Activated naive CD8-positive, alpha-beta T cell treated with anti-CD3 and anti-CD28 coated beads for 36 hours (primary cell): ENCODE measurements at regions not wholly inside any gene's neighbourhood (a gene's known extent, or its start where the extent isn't known, plus 50 kb on each side); places are given as distances from the start of the nearest gene placed in this dataset.

ENCODE experiments used
- DNase-seq: peaks from one replicate; pipeline ENCODE4 v3.0.0; 2021
- H3K27ac Mint-ChIP-seq: one replicate; pipeline ENCODE4 v1.8.0; 2022; ENCODE audit warnings: mild to moderate bottlenecking, moderate library complexity, mixed read lengths
- H3K27me3 Mint-ChIP-seq: one replicate; pipeline ENCODE4 v1.8.0; 2022; ENCODE audit warnings: mild to moderate bottlenecking, mixed read lengths
- H3K36me3 Mint-ChIP-seq: one replicate; pipeline ENCODE4 v1.8.0; 2021; ENCODE audit warnings: mild to moderate bottlenecking, mixed read lengths
- H3K4me1 Mint-ChIP-seq: one replicate; pipeline ENCODE4 v1.8.0; 2021; ENCODE audit warnings: mixed read lengths
- H3K4me3 Mint-ChIP-seq: one replicate; pipeline ENCODE4 v1.8.0; 2022; ENCODE audit warnings: mild to moderate bottlenecking, moderate library complexity, mixed read lengths
- H3K9me3 Mint-ChIP-seq: one replicate; pipeline ENCODE4 v1.8.0; 2022; ENCODE audit warnings: mixed read lengths

- no peaks in the 10 kb centered on the region for H3K4me1 Mint-ChIP-seq
- peaks cover 4% of the 10 kb centered on the region for H3K9me3 Mint-ChIP-seq
- no peaks in the 10 kb centered on the region for H3K36me3 Mint-ChIP-seq
- H3K4me3 Mint-ChIP-seq = no peak overlapping the region
- DNase-seq = no peak
- no peak overlapping the region for H3K27ac Mint-ChIP-seq
- no peaks in the 10 kb centered on the region for H3K27me3 Mint-ChIP-seq
Observed at GRCh38 chr5:63255594-63255993, 677.0 kb downstream of the LRRC70 start.

- H3K27me3 Mint-ChIP-seq = no peaks in the 10 kb centered on the region
- DNase-seq = no peak
- no peak overlapping the region for H3K4me3 Mint-ChIP-seq
- no peaks in the 10 kb centered on the region for H3K36me3 Mint-ChIP-seq
- no peaks in the 10 kb centered on the region for H3K4me1 Mint-ChIP-seq
- H3K27ac Mint-ChIP-seq = no peak overlapping the region
- H3K9me3 Mint-ChIP-seq = peaks cover 4% of the 10 kb centered on the region
Observed at GRCh38 chr5:63250939-63251338, 672.3 kb downstream of the LRRC70 start.

GRCh38 chr5:63249960-63250359, 671.3 kb downstream of the LRRC70 start:
- H3K9me3 Mint-ChIP-seq = peaks cover 4% of the 10 kb centered on the region
- H3K27ac Mint-ChIP-seq = no peak overlapping the region
- no peaks in the 10 kb centered on the region for H3K27me3 Mint-ChIP-seq
- no peak overlapping the region for H3K4me3 Mint-ChIP-seq
- no peaks in the 10 kb centered on the region for H3K36me3 Mint-ChIP-seq
- H3K4me1 Mint-ChIP-seq = no peaks in the 10 kb centered on the region
- DNase-seq = no peak

GRCh38 chr5:63247651-63248050, 669.0 kb downstream of the LRRC70 start:
- no peak overlapping the region for H3K4me3 Mint-ChIP-seq
- no peaks in the 10 kb centered on the region for H3K9me3 Mint-ChIP-seq
- no peak overlapping the region for H3K27ac Mint-ChIP-seq
- H3K4me1 Mint-ChIP-seq = no peaks in the 10 kb centered on the region
- H3K36me3 Mint-ChIP-seq = no peaks in the 10 kb centered on the region
- DNase-seq = no peak
- H3K27me3 Mint-ChIP-seq = no peaks in the 10 kb centered on the region

GRCh38 chr5:63245271-63245670, 666.7 kb downstream of the LRRC70 start:
- H3K4me3 Mint-ChIP-seq = no peak overlapping the region
- no peak for DNase-seq
- no peaks in the 10 kb centered on the region for H3K9me3 Mint-ChIP-seq
- no peaks in the 10 kb centered on the region for H3K27me3 Mint-ChIP-seq
- H3K36me3 Mint-ChIP-seq = no peaks in the 10 kb centered on the region
- no peaks in the 10 kb centered on the region for H3K4me1 Mint-ChIP-seq
- H3K27ac Mint-ChIP-seq = no peak overlapping the region

GRCh38 chr5:63240063-63240755, 661.6 kb downstream of the LRRC70 start:
- no peak overlapping the region for H3K4me3 Mint-ChIP-seq

GRCh38 chr5:63233911-63234310, 655.3 kb downstream of the LRRC70 start:
- no peak for DNase-seq
- H3K4me3 Mint-ChIP-seq = no peak overlapping the region
- no peaks in the 10 kb centered on the region for H3K27me3 Mint-ChIP-seq
- H3K4me1 Mint-ChIP-seq = no peaks in the 10 kb centered on the region
- no peaks in the 10 kb centered on the region for H3K9me3 Mint-ChIP-seq
- H3K36me3 Mint-ChIP-seq = no peaks in the 10 kb centered on the region
- H3K27ac Mint-ChIP-seq = no peak overlapping the region

More at GRCh38 chr5:63240063-63240755, 661.6 kb downstream of the LRRC70 start:
- no peaks in the 10 kb centered on the region for H3K36me3 Mint-ChIP-seq
- H3K9me3 Mint-ChIP-seq = peaks cover 3% of the 10 kb centered on the region
- H3K4me1 Mint-ChIP-seq = no peaks in the 10 kb centered on the region
- DNase-seq = no peak
- H3K27me3 Mint-ChIP-seq = no peaks in the 10 kb centered on the region
- H3K27ac Mint-ChIP-seq = no peak overlapping the region

- Mint-ChIP-seq H3K4me3 (no peak overlapping the region), H3K4me1 (no peaks in the 10 kb centered on the region), H3K27me3 (no peaks in the 10 kb centered on the region), H3K27ac (no peak overlapping the region), H3K36me3 (no peaks in the 10 kb centered on the region), H3K9me3 (no peaks in the 10 kb centered on the region)
- no peak for DNase-seq
Observed at GRCh38 chr5:63233361-63233760, 654.7 kb downstream of the LRRC70 start.

- no peak for DNase-seq
- Mint-ChIP-seq H3K27ac (no peak overlapping the region), H3K4me1 (no peaks in the 10 kb centered on the region), H3K27me3 (no peaks in the 10 kb centered on the region), H3K36me3 (no peaks in the 10 kb centered on the region), H3K9me3 (no peaks in the 10 kb centered on the region), H3K4me3 (no peak overlapping the region)
Observed at GRCh38 chr5:63230754-63231153, 652.1 kb downstream of the LRRC70 start.

GRCh38 chr5:63228154-63228553, 649.5 kb downstream of the LRRC70 start:
- no peaks in the 10 kb centered on the region for H3K4me1 Mint-ChIP-seq
- no peaks in the 10 kb centered on the region for H3K27me3 Mint-ChIP-seq
- no peak for DNase-seq
- no peaks in the 10 kb centered on the region for H3K36me3 Mint-ChIP-seq
- H3K4me3 Mint-ChIP-seq = no peak overlapping the region
- no peaks in the 10 kb centered on the region for H3K9me3 Mint-ChIP-seq
- H3K27ac Mint-ChIP-seq = no peak overlapping the region

GRCh38 chr5:63220244-63220643, 641.6 kb downstream of the LRRC70 start:
- H3K4me3 Mint-ChIP-seq = no peak overlapping the region
- no peaks in the 10 kb centered on the region for H3K27me3 Mint-ChIP-seq
- H3K4me1 Mint-ChIP-seq = no peaks in the 10 kb centered on the region
- no peaks in the 10 kb centered on the region for H3K9me3 Mint-ChIP-seq
- no peaks in the 10 kb centered on the region for H3K36me3 Mint-ChIP-seq
- DNase-seq = no peak
- no peak overlapping the region for H3K27ac Mint-ChIP-seq

- H3K27ac Mint-ChIP-seq = no peak overlapping the region
Observed at GRCh38 chr5:63217422-63217821, 638.8 kb downstream of the LRRC70 start.

GRCh38 chr5:63213256-63213655, 634.6 kb downstream of the LRRC70 start:
- H3K27ac Mint-ChIP-seq = no peak overlapping the region
- no peaks in the 10 kb centered on the region for H3K9me3 Mint-ChIP-seq
- H3K27me3 Mint-ChIP-seq = no peaks in the 10 kb centered on the region
- H3K4me1 Mint-ChIP-seq = no peaks in the 10 kb centered on the region
- no peak overlapping the region for H3K4me3 Mint-ChIP-seq
- no peak for DNase-seq
- no peaks in the 10 kb centered on the region for H3K36me3 Mint-ChIP-seq

More at GRCh38 chr5:63217422-63217821, 638.8 kb downstream of the LRRC70 start:
- no peak for DNase-seq
- H3K36me3 Mint-ChIP-seq = no peaks in the 10 kb centered on the region
- no peaks in the 10 kb centered on the region for H3K9me3 Mint-ChIP-seq
- no peak overlapping the region for H3K4me3 Mint-ChIP-seq
- no peaks in the 10 kb centered on the region for H3K27me3 Mint-ChIP-seq
- H3K4me1 Mint-ChIP-seq = no peaks in the 10 kb centered on the region

- no peak overlapping the region for H3K27ac Mint-ChIP-seq
- H3K27me3 Mint-ChIP-seq = no peaks in the 10 kb centered on the region
- H3K4me3 Mint-ChIP-seq = no peak overlapping the region
- H3K4me1 Mint-ChIP-seq = no peaks in the 10 kb centered on the region
- no peaks in the 10 kb centered on the region for H3K36me3 Mint-ChIP-seq
- no peaks in the 10 kb centered on the region for H3K9me3 Mint-ChIP-seq
- no peak for DNase-seq
Observed at GRCh38 chr5:63211448-63212132, 633.0 kb downstream of the LRRC70 start.

- DNase-seq = no peak
- H3K36me3 Mint-ChIP-seq = no peaks in the 10 kb centered on the region
- H3K27me3 Mint-ChIP-seq = no peaks in the 10 kb centered on the region
- no peaks in the 10 kb centered on the region for H3K4me1 Mint-ChIP-seq
- peaks cover 1% of the 10 kb centered on the region for H3K9me3 Mint-ChIP-seq
- H3K27ac Mint-ChIP-seq = no peak overlapping the region
- H3K4me3 Mint-ChIP-seq = no peak overlapping the region
Observed at GRCh38 chr5:63205976-63206375, 627.4 kb downstream of the LRRC70 start.

GRCh38 chr5:63201738-63202137, 623.1 kb downstream of the LRRC70 start:
- peaks cover 1% of the 10 kb centered on the region for H3K9me3 Mint-ChIP-seq
- H3K36me3 Mint-ChIP-seq = no peaks in the 10 kb centered on the region
- no peak overlapping the region for H3K4me3 Mint-ChIP-seq
- no peaks in the 10 kb centered on the region for H3K27me3 Mint-ChIP-seq
- H3K27ac Mint-ChIP-seq = no peak overlapping the region
- DNase-seq = no peak
- H3K4me1 Mint-ChIP-seq = no peaks in the 10 kb centered on the region
